BE2C (cell line): ENCODE measurements at regions not wholly inside any gene's neighbourhood (a gene's known extent, or its start where the extent isn't known, plus 50 kb on each side); places are given as distances from the start of the nearest gene placed in this dataset.
A peak's percentile ranks its signal among the peaks of the same experiment; 100 is the strongest.

Experiments
- DNase-seq: peaks from one replicate; pipeline ENCODE4 v3.0.0-alpha.2; 2020
- H3K27me3 ChIP-seq: fragments of 250-450 bp; sonication (Bioruptor Pico); 2 replicates; pipeline ENCODE4 v1.5.1; 2020; ENCODE audit warnings: mild to moderate bottlenecking
- H3K36me3 ChIP-seq: fragments of 250-450 bp; sonication (Bioruptor Pico); 2 replicates; pipeline ENCODE4 v1.5.1; 2020; ENCODE audit warnings: mild to moderate bottlenecking
- H3K4me1 ChIP-seq: fragments of 250-450 bp; sonication (Bioruptor Pico); 2 replicates; pipeline ENCODE4 v1.5.1; 2020
- H3K4me3 ChIP-seq: 2 replicates; pipeline ENCODE4 v1.5.1; 2011; ENCODE audit warnings: low read depth, low read length
- H3K9me3 ChIP-seq: fragments of 250-450 bp; sonication (Bioruptor Pico); 2 replicates; pipeline ENCODE4 v1.5.1; 2020
- TF ChIP-seq, protein P1 (sequence below): IDR thresholded peaks from 2 replicates; pipeline ENCODE4 v1.5.1; 2012; ENCODE audit warnings: mild to moderate bottlenecking, low read depth, low read length

DNA sequence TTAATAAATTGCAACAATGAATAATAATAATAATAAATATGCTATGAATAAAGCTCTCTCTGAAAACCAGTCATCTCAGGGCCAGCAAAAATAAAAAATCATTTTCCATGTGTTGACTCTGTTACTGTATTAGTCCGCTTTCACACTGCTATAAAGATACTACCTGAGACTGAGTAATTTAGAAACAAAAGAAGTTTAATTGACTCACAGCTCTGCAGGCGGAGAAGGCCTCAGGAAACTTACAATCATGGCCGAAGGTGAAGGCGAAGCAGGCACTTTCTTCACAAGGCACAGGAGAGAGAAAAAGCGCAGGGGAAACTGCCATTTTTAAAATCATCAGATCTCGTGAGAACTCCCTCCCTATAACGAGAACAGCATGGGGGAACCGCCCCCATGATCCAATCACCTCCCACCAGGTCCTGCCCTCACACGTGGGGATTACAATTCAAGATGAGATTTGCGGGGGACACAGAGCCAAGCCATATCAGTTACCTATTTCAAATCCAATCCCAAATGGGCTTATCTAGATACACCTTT lies 224.1 kb downstream of the IGSF11 start:
- H3K36me3 ChIP-seq = no peaks in the 10 kb centered on the region
- DNase-seq = no peak
- no peaks in the 10 kb centered on the region for H3K9me3 ChIP-seq
- H3K27me3 ChIP-seq = no peaks in the 10 kb centered on the region
- no peaks in the 10 kb centered on the region for H3K4me1 ChIP-seq
- no peak overlapping the region for H3K4me3 ChIP-seq
- TF ChIP-seq, protein P1, sequence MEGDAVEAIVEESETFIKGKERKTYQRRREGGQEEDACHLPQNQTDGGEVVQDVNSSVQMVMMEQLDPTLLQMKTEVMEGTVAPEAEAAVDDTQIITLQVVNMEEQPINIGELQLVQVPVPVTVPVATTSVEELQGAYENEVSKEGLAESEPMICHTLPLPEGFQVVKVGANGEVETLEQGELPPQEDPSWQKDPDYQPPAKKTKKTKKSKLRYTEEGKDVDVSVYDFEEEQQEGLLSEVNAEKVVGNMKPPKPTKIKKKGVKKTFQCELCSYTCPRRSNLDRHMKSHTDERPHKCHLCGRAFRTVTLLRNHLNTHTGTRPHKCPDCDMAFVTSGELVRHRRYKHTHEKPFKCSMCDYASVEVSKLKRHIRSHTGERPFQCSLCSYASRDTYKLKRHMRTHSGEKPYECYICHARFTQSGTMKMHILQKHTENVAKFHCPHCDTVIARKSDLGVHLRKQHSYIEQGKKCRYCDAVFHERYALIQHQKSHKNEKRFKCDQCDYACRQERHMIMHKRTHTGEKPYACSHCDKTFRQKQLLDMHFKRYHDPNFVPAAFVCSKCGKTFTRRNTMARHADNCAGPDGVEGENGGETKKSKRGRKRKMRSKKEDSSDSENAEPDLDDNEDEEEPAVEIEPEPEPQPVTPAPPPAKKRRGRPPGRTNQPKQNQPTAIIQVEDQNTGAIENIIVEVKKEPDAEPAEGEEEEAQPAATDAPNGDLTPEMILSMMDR = no peak

DNA sequence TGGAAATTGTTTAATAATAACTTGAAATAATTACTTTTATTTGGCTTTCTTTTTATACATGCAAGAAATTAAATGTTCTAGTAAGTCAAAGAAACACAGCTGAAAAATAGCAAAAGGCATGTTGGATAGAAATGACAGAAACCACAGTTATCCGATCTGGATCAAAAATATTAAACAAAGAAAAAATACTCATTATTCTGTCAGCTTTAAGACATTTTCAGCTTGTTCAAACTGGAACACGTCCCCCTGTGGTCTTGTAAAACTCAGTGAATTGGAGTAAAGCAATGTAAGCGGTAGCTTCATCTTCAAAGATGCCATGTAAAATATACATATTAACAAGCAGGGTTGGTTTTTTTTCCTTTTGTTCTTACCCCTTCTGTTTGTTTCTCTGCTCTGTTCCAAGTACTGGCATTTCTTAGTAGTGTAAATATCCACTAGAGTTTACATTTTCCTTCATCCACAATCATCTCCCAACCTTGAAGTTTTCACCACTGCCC lies 223.4 kb downstream of the IGSF11 start:
- no peaks in the 10 kb centered on the region for H3K36me3 ChIP-seq
- H3K4me3 ChIP-seq = no peak overlapping the region
- no peak for DNase-seq
- no peaks in the 10 kb centered on the region for H3K27me3 ChIP-seq
- no peaks in the 10 kb centered on the region for H3K9me3 ChIP-seq
- H3K4me1 ChIP-seq = no peaks in the 10 kb centered on the region
- TF ChIP-seq, protein P1 = no peak

DNA sequence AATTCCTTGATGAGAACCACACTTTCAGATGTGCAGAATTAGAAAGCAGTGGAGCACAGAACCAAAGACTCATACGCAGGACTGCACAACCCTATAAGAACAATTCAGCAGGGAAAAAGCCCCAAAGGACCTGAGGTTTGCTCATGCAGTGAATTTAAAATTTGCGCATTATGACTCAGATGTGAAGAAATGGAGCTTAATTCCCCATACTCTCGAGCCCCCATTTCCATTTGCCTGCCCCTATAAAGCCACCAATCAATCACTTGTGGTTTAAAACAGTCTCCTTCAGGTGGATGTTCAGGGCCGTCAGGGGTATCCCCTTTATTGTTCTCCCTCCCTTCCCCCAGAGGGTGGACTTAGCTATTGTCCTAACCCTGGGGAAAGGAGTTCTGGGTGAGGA lies 221.2 kb downstream of the IGSF11 start:
- TF ChIP-seq, protein P1 = no peak

DNA sequence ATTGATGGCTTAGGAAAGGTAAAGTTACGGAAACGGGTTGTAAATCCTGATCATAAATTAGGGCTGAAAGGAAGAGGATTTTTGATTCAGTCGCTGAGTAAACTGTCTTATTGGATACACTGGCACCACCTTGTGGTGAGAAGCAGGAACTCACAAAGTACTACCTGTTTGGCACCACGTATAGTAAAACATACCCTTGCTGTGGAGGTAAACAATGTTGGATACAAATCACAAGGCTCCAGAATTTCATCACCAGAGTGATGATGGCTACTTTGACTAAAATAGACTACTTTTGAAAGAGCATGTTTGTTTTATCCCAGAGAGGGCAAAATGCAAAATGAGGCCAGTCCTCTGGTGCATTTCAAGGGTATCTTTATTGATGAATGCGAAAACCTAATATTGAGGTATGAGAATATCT lies 216.9 kb downstream of the IGSF11 start:
- TF ChIP-seq, protein P1 = peak; percentile 94
- no peaks in the 10 kb centered on the region for H3K9me3 ChIP-seq
- no peaks in the 10 kb centered on the region for H3K4me1 ChIP-seq
- H3K36me3 ChIP-seq = no peaks in the 10 kb centered on the region
- DNase-seq = peak; percentile 63
- no peak overlapping the region for H3K4me3 ChIP-seq
- H3K27me3 ChIP-seq = no peaks in the 10 kb centered on the region

More for the DNA sequence above, 221.2 kb downstream of the IGSF11 start:
- H3K9me3 ChIP-seq = no peaks in the 10 kb centered on the region
- H3K4me1 ChIP-seq = no peaks in the 10 kb centered on the region
- no peaks in the 10 kb centered on the region for H3K27me3 ChIP-seq
- DNase-seq = no peak
- H3K36me3 ChIP-seq = no peaks in the 10 kb centered on the region
- H3K4me3 ChIP-seq = no peak overlapping the region

DNA sequence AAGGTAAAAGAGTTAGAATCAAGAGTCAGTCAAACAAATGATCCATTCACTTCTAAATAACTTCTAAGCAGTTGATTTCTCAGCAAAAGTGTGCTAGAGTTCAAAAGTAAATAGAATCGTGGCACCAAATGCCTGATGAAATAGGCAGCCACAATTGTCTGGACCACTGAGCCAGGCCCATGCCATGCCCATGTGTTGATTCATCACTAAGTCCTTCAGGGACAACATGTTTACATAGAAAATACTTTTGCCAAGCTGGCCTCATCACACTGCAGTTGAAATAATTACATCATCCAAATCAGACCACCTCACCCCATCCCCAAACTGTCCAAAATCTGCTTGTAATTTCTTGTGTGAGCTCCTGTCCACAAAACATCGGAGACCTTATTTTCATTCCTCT lies 216.3 kb downstream of the IGSF11 start:
- DNase-seq = no peak
- no peaks in the 10 kb centered on the region for H3K9me3 ChIP-seq
- no peak overlapping the region for H3K4me3 ChIP-seq
- TF ChIP-seq, protein P1 = no peak
- no peaks in the 10 kb centered on the region for H3K36me3 ChIP-seq
- no peaks in the 10 kb centered on the region for H3K4me1 ChIP-seq
- H3K27me3 ChIP-seq = no peaks in the 10 kb centered on the region

DNA sequence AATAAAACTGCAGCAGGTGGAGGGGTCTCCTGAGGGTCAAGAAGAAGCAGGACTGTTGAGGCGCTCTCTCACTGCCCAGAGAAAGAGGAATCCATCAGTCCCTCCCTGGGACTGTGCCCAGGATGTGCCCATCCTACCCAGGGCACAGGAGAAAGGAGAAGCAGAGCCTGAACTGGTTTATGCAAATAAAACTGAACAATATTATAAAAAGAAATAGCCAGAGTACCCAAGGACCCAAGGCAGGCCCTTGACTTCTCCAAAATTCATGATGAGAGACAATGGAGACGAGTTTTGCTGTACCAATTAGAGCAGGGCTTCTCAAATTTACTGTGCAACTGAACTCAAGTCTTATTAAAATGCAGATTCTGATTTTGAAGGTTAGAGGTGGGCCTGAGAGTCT lies 211.0 kb downstream of the IGSF11 start:
- no peak for DNase-seq
- TF ChIP-seq, protein P1 = no peak
- H3K36me3 ChIP-seq = no peaks in the 10 kb centered on the region
- H3K4me3 ChIP-seq = no peak overlapping the region
- H3K27me3 ChIP-seq = no peaks in the 10 kb centered on the region
- no peaks in the 10 kb centered on the region for H3K9me3 ChIP-seq
- H3K4me1 ChIP-seq = no peaks in the 10 kb centered on the region
